Cardiac septum (tissue), 1 donor: ENCODE measurements at regions not wholly inside any gene's neighbourhood (a gene's known extent, or its start where the extent isn't known, plus 50 kb on each side); places are given as distances from the start of the nearest gene placed in this dataset.
"Not testable (repeated sequence)": the region's sequence is repeated elsewhere in the genome, so short reads cannot be mapped to it uniquely, and the experiment has no call there.

Source experiments
- DNase-seq: peaks from one replicate; pipeline ENCODE4 v3.0.0-alpha.2; 2020; ENCODE audit warnings: low spot score
- intact Hi-C: fragments of 100-400 bp; cut with DNase I; formaldehyde crosslinking; loops from one replicate; pipeline ENCODE4 v1.14.0; 2022
- donor health status: DM: no; HTN: no; CAD: no.

DNA sequence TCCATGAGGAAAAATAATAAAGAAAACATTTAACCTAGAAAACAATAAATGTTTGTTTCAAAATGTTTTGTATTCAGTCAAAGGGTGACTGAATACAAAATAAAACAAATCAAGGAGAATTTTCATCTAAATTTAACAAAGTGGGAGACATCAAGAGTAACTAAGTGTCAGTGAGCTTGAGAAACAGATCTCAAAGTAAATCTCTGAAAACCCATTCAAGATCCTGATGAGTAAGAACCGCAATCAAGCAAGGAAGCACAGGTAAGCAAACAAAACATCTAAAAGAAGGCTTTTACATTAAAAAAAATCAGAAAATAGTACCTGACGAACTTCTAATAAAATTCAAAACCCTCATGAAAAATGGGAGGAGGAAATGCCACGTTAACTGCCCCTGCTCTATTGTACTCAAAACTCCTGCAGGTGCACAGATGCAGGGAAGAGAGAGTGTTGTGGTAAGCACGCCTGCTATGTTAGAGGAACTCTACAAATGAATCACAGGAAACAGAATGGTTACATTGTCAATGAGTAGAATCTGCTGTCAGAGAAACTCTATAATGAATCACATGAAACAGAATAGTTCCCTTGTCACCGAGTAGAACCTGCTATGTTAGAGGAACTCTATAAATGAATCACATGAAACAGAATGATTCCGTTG lies 309.6 kb upstream of the FRG1 start:
- DNase-seq, intact Hi-C loops: not testable (repeated sequence)

DNA sequence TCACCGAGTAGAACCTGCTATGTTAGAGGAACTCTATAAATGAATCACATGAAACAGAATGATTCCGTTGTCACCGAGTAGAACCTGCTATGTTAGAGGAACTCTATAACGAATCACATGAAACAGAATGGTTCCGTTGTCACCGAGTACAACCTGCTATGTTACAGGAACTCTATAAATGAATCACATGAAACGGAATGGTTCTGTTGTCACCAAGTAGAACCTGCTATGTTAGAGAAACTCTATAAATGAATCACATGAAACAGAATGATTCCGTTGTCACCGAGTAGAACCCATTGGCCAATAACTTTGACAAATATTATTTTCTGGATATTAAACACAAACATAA lies 309.1 kb upstream of the FRG1 start:
- intact Hi-C loops, DNase-seq: not testable (repeated sequence)

DNA sequence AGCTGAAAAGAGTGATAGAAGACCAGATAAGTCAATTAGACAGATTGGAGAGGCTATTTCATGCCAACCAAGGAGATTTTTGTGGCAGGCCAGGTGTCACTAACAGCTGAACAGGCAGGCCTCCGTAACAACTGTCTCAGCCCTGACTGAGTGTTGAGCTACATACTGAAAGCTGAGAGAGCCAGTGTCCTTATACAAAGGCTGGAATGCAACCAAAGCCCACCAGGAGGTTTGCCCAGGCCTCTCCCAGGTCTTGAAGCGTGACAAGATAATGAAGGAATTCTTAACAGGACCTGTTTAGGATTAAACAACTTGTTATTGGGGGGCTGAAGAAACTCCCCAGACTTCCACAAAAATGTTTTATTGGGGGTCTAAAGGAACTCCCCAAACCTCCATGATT lies 290.2 kb upstream of the FRG1 start:
- intact Hi-C loops, DNase-seq: not testable (repeated sequence)

DNA sequence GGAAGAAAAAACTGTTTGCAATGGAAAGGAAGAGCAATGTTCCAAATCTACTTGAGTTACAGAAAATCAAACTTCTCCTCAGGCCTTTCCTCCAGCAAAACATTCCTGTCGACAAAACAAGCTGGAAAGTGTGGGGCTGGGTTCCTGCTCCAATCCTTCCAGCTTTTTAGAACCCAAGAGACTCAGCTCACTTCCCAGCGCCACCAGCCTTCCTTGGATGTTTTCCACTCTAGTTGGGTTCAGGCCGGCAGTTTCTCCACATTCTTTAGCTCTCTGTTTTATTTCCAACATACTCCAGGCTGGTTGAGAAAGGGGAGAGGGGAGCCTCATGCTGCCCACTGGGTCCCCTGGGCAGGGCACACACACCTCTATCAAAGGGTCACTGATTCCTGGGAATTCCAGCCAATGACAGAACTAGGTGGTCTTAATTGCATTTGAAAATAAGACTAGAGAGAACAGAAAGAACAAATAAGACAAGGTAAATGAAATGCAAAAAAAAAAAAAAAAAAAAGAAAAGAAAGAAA lies 287.5 kb upstream of the FRG1 start:
- DNase-seq, intact Hi-C loops: not testable (repeated sequence)

DNA sequence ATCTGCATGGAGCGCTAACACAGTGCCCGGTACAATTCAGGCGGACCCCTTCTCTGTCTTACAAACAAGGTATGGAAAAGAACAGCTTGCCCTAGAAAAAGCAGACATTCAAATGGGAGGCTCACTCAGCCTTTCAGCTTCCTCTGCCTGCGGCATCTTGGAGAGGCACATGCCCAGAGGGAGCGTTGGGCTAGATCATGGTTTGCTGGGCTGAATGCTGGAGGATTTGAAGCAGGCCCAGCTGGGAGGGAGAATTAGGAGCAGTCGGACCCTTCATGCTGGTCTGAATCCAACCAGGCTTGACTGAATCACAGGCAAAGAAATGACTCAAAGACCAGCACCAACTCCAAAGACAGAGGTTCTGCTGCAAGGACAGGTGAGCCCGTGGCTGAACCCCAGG lies 286.7 kb upstream of the FRG1 start:
- DNase-seq, intact Hi-C loops: not testable (repeated sequence)

DNA sequence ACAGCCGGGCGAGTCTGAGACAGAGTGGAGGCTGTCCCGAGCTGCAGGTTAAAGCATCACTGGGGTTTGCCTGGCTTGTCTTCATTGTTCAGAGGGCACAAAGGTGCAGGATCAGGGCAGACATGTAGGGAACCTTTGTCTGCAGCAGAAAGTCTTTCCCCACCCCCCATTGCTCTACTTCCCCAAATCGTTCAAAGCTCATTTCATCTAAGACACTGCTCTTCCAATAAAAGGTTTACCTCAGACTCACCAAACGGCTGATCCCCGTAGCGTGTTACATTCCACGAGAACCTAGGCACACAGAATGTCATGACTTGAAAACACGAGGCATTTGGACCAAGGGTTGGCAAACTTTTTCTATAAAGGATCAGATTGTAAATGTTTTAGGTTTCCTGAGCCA lies 286.3 kb upstream of the FRG1 start:
- DNase-seq, intact Hi-C loops: not testable (repeated sequence)

DNA sequence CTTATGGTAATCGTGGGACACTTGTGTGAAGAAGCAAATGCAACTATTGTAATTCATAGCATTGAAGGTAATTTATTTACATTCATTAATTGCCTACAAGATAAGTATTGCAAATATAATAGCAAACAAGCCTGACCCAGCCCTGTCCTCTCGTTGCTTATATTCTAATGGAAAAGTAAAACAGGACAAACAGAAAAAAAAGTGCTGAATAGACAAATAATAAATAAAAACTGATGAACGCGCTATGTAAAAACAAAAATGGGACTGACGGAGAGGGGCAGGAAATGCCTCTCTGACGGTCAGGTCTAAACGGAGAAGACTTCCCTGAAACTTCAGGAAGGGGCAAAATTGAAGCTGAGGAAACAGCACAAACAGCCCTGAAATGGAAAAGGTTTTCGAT lies 284.9 kb upstream of the FRG1 start:
- DNase-seq, intact Hi-C loops: not testable (repeated sequence)

DNA sequence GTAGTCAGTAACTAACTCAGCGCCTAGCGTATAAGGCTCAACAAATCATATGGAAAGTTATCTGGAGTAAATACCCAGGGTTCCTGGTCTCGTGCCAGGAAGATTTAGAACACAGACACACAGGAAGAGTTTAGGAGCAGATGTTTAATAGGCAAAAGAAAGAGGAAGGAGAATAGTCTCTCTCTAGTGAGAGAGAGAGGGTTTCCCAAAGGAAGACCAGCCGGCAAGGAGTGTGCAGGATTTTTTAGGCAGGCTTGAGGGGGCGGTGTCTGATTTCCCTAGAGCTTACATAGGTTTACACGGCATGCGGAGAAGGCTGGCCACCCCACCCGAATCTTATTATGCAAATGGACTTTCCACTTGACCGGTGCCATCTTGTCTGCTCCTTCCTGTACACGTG lies 284.0 kb upstream of the FRG1 start:
- no peak for DNase-seq
- intact Hi-C loops, result no loop called here

DNA sequence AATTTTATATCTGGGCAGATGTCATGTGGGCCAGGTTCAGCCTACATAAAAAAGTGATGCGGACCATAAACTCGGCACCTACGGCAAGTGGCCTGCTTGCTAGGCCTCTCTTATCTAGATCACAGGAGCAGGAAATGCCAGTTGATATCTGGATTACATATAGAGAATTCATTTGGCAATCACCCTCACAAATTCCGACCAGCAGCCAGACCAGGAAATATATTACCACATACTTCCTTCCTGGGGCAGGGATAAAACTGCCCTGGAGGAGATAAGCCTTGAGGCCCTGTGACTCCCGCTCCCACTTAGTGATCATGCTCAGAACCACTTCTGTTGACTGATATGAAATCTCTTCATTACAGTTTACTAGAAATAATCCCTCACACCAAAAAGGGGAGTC lies 282.4 kb upstream of the FRG1 start:
- DNase-seq, intact Hi-C loops: not testable (repeated sequence)

DNA sequence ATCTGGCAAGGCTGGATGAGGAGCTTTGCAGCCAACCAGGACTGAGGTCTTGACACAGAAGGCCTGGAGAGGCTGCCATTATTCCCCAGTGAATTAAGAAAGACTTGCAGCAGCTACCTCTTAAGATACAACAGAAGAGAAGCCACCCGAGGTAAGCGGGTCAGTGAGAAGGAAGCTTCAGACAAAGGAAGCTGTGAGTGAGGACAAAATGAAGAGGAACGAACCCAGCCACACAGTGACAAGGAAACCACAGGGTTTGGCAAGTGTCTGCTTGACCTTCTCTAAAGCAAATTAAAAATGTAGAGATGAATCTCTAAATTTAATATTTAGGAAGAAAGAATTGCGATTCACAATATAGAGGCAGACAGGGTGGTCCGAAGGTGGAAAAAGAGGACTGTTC lies 281.8 kb upstream of the FRG1 start:
- DNase-seq, intact Hi-C loops: not testable (repeated sequence)

DNA sequence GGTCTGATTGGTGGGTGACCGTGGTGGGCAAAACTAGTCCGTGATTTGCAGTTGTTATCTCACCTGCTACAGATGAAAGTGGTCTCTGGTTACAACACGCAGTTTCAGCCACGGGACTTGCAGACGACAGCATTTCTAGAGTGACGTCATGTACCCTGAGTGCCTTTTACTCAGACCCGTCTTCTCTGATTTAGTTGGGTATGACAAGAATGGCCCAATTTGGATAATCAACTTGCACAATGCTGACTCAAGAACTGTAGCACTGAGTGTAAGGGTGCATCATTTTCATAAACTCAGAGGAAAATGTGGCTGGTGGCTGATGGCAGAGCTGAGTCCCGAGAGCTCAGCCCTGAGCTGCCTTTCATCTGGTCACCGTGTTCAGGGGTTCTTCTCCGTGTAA lies 281.4 kb upstream of the FRG1 start:
- intact Hi-C loops, result no loop called here

DNA sequence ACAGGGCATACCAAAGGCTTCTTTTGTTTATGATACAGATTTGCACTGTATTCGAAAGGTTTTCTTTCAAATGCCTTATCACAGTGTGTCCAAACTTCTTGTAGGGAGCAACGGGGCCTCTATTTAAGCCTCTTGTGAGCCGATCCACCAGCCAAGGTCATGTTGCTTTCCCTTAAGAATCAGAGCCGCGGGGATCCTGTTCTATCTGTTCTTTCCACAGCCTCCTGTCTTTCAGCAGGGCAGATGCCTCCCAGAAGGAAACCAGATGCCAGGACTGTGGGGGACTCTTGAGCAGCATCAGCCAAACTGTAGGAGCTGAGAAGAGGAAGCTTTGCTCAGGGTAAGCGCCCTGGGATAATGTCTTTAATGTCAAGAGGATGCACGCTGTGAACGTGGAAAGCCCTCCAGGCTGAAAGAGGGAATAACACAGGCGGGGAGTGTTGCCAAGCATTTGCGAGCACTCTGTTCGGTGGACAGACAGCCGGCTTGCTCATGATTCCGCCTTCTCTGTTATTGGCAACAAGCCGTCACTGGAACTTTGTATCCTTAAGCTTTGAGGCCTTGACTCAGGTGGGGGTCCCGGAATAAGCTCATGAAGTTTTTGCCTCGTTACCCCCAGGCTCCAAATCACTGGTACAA lies 279.8 kb upstream of the FRG1 start:
- no peak for DNase-seq
- intact Hi-C loops, result no loop called here

More for the DNA sequence above, 281.4 kb upstream of the FRG1 start:
- no peak for DNase-seq

DNA sequence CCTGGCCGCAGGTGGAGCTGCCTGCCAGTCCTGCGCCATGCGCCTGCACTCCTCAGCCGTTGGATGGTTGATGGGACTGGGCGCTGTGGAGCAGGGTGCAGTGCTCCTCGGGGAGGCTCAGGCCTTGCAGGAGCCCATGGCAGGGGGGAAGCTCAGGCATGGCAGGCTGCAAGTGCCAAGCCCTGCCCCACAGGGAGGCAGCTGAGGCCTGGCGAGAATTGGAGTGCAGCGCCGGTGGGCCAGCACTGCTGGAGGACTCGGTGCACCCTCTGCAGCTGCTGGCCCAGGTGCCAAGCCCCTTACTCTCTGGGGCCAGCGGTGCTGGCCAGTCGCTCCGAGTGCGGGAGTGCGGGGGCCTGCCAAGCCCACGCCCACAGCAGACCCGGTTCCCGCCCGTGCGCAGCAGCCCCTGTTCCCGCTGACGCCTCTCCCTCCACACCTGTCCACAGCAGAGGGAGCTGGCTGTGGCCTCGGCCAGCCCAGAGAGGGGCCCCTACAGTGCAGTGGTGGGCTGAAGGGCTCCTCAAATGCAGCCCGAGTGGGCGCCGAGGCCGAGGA lies 275.9 kb upstream of the FRG1 start:
- intact Hi-C loops, result no loop called here
- DNase-seq, result no peak

DNA sequence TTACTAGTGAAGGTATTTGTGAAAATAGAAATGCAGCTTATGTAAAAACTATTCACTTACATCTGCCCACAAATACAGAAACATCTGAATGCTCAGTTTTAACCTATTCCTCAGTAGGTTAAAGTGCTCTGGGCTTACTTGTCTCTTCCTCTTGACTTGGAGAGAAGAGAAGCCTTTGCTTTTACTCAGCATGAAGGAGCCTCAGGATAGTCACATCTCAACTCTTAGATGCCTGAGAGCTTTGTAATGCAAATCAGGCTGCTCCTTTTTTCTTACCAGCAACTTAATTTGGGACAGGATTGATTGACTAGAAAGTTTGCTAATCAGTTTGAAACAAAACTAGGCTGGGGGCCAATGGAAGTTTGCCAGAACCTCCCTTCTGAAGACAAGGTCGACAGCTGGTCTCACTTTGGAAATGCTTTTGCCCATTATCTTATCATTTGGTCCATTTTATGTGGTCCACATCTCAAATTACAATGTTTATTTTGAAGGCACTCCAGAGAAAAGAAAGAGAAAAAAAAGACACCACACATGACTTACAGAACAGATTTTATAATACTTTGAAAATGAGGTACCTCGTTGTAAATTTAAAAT lies 274.9 kb upstream of the FRG1 start:
- intact Hi-C loops, DNase-seq: not testable (repeated sequence)

DNA sequence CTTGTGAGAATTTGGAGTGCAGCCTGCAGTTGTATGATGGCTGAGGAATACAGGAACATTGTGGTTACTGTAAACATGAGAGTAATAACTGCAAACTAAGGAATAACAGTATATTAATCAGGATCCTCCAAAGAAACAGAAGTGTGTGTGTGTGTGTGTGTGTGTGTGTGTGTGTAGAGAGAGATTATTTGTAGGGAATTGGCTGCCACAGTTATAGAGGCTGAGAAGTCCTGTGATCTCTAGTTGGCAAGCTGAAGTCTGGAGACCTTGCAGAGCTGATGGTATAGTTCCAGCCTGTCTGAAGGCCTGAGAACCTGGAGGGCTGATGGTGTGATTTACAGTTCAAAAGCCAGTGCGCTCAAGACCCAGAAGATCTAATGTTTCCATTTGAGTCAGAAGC lies 273.3 kb upstream of the FRG1 start:
- not testable (repeated sequence) for DNase-seq

DNA sequence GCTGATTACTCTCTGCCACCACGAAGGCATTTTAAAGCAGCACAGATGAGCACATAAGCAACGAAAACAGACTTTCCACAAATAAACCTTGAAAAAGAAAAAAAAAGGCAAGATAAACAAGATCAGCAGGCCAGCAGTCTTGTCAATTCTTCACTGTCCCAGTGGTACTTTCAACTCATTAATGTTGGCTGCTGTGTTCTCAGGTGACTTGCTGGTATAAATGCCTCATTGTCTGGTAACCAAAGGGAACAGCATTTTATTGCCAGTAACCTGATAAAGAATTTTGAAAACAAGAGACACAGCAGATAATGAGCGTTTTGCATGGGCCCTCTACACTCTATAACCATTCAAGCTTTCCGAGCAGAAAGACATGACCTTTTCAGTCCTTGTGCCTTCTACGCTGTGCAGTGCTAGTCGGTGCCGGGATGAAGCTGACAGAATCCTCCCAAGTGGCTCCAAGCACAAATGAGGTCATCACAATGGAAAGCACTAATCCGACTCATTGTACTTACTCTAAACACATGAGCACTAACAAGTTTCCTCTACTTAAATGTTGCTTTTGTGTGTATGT lies 242.9 kb upstream of the FRG1 start:
- DNase-seq, intact Hi-C loops: not testable (repeated sequence)

More for the DNA sequence above, 273.3 kb upstream of the FRG1 start:
- intact Hi-C loops, result not testable (repeated sequence)

DNA sequence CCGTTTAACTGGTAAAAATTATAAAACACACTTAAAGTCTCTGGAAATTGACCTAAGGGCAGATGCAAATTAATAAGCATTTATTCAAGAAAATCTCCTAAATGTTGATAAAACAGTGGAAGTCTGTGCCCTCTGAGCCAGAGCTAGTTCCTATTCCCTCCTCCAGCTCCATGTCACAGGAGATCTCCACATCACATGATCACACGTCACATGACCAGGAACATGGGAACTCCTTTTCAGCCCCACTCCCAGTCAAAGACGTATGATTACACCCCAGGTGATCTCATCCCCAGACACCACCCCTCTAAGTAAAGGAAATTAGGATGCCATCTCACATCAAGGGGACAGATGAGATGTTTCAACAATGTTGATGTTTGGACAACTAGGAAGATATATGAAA lies 237.7 kb upstream of the FRG1 start:
- DNase-seq, intact Hi-C loops: not testable (repeated sequence)

DNA sequence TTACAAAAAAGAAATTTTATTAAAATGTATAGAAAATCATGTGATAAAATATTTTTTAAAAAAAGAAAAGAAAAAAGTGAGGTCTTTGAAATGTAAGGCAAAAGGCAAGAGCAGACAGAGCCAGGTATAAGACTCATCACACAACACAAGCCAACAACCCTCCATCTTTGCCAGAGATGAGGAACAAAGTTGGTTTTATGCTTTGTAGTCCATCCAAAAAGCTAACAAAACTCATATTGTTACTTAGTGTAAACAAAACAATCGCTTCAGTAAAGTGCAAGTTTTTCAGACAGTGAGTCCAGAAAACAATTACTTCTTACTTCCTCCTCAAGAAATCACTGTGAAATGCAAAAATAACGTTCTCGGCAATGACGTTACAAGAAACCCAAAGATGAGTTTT lies 233.9 kb upstream of the FRG1 start:
- intact Hi-C loops, DNase-seq: not testable (repeated sequence)

DNA sequence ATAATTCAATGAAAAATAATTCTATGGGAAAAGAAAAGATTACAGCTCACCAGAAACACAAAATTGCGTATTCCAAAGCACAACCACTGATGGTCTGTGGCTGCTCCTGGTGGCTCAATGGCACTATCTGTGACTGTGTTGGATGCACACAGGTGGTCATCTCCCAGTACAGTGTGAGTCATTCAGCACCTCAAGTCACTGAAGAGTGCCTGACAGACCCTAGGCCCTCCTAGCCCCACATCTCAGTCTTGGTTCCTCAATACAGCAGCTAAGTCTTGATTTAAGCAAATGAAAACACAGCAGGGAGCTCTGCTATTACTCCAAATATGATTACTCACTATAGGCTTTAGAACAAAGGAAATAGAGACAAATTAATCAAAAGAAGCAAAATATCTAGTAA lies 233.4 kb upstream of the FRG1 start:
- DNase-seq, intact Hi-C loops: not testable (repeated sequence)

DNA sequence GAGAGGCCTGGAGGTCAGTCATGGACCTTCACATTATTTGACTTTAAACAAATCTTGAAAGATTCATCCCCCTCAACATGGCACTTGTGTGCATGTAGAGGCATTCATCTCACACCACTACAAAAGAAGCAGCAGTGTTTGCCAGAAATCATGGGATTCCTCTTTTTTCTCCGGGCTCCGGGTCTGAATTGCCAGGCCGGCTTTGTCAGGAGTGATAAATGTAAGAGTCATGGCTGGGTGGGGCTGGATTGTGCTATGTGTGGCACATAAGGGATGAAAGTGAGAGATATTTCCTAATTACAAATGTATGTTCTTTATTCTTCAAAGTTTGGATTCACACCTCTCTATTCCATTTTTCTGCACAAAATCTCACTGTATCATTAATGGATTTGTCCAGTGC lies 228.7 kb upstream of the FRG1 start:
- intact Hi-C loops, DNase-seq: not testable (repeated sequence)
